ENCODE measurements at regions not wholly inside any gene's neighbourhood (a gene's known extent, or its start where the extent isn't known, plus 50 kb on each side); places are given as distances from the start of the nearest gene placed in this dataset.
A peak's percentile ranks its signal among the peaks of the same experiment; 100 is the strongest.
"Not testable (repeated sequence)": the region's sequence is repeated elsewhere in the genome, so short reads cannot be mapped to it uniquely, and the experiment has no call there.

DNA sequence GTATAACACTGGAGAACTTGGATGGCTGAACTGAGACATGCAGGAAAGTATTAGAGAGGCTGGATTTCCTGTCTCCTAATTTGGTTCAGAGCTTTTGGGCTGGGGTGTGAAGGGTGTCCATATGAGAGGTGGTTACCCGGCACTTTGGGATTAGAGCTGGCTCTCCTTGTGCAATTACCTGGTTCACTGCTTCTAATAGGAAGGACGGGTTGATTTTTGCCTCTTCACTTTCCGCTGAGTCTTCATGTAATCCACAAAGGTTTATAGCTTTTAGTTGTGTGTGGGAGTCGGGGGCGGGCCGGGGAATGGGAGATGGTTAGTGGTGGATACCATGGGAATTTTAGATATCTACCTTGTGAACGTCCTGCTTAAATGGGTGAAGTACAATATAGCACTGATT, 151.5 kb downstream of the BTBD3 start:
- DNase-seq (ENCODE audit: low spot score): no peak

DNA sequence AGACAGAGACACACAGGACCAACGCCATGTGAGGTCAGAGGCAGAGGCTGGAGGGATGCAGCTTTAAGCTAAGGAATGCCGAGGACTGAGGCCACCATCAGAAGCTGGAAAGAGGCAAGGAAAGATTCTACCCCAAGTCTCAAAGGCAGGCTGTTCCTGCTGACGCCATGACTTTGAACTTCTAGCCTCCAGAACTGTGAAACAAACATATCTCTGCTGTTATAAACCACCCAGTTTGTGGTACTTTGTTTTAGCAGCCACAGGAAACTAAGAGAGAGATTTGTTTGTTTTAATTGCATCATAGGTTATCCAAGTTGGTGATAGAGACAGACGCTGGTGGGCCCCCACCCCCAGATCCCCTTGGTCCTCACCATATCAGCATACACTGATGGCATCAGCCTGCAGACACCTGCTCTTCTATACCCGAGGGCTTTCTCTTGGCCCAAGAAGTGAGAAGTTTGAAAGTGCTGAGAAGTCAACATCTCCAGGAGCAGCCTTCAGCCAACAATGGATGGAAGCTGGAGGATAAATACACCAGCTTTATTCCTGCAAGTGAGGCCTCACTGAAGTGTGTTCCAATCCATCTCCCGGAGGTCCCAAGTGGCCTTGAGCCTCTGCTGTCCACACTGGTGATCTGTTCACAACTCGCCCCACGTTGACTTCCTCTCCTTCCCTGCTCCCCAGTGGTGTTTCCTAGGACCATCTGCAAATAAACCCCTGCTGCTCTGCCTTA, 154.7 kb downstream of the BTBD3 start:
- DNase-seq (ENCODE audit: low spot score): no peak

DNA sequence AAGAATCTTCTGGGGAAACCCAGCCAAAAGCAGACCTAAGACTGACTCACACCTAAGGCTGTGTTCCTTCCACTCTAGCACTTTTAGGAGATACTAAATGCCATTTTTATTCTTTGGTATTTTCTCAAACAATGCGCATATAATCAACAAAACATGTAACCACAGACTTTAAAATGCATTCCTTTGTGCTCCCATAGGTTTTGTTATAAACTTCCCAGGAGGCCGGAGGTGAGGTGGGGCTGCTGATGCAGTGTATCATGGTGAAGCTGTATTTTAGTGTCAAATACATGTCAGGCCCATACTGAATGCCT, 155.2 kb downstream of the BTBD3 start:
- no peak for DNase-seq (ENCODE audit: low spot score)

DNA sequence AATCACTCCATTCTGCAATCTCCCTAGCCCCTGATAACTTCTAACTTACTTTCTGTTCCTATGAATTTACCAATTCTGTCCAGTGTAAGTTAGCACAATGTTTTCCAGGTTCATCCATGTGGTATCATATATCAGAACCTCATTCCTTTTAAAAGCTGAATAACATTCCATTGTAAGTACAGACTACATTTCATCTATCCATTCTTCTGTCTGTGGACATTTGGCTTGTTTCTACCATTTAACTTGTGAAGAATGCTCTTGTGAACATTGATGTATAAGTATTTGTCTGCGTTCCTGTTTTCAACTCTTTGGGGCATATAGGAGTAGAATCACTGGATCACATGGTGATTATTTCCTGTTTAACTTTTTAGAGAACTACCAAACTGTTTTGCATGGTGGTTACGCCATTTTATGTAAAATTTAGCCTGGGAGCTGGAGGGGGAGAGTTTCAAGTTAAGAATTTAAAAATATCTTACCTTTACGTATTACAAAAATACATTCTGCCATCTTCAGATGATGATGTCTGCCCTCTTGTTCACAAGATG, 156.5 kb downstream of the BTBD3 start:
- DNase-seq (ENCODE audit: low spot score): no peak

DNA sequence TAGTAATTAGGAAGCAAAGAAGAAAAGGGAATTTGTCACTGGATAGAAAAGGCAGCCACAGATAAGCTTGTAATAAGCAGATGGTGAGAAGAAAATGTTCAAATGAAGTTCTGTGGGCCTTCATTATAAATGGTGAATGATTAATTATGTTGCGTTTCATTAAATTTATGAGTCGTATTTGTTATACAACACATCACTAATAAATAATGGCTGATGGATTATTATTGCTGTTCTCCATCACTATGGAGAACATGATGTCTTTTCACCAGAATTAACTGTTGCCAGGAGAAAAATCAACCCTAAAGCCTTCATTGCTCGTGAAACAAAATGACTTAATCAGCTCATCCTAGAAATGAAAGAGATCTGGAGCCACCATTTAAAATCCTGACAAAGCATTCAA, 158.5 kb downstream of the BTBD3 start:
- no peak for DNase-seq (ENCODE audit: low spot score)

DNA sequence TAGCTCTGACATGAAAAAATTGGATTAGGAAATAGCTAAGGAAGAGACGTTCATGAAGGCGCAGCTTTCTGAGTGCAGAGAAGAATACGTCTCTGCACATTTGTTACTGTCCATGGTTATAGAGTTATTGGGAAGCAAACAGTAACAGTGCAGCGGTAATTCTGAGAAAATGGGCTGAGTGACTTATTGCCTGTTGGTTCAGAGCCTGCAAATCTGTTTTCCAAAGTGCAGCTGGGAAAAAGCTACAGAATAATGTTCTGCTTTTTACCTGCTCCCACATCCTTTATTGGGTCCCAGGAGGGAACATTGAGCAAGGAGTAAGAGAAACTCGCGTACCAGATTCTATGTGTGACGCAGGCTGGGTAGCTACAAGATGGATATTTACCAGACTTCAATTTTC, 160.2 kb downstream of the BTBD3 start:
- no peak for DNase-seq (ENCODE audit: low spot score)

DNA sequence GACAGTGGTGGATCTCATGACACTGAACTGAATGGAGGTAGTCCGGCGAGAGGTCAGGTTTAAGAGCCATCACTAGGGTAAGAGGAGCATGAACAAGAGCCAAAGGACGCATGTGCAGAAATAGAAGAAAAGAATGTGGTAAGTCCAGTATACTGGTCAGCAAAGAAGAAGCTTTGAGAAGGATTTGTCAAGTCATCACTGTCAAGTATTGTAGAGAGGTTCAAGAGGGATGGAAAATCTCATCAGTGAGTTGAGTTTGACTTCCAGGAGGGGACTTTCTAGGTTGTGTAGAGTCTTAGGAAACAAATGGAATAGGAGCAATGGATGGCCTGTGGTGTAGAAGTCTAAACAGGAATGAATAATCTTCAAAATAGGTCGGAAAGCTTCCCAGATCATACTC, 161.8 kb downstream of the BTBD3 start:
- DNase-seq (ENCODE audit: low spot score): no peak

DNA sequence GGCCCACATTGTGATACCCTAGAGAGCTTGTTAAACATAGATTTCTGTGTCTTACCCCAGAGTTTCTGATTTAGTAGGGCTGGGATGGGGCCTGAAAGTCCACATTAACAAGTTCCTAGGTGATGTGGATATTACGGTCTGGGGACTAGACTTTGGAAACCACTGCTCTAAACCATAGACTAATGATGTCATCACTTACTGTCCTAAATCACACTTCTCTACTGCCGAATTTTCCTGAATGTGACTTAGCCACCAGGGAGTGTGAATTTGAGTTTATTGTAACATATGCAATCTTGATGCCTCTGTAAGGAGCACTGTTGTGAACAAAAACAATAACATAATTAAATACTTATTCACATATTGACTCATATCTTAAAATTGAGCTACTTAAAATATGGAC, 165.6 kb downstream of the BTBD3 start:
- DNase-seq (ENCODE audit: low spot score): no peak

DNA sequence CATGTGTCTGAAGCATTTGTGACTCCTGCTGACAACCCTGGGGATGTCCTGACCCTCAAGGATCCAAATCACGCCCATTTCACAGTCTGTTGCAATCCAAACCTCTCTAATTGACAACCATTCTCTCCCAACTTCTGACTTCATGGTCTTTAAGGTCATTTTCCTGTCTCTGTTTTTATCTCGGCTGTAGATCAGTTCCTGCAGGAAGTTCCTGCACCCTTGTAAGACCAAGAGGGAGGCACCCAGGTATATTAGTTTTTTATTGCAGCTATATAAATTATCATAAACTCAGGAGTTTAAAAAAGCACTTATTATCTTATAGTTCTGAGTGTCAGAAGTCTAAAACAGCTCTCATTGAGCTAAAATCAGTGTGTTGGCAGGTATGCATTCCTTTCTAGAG, 166.8 kb downstream of the BTBD3 start:
- no peak for DNase-seq (ENCODE audit: low spot score)

DNA sequence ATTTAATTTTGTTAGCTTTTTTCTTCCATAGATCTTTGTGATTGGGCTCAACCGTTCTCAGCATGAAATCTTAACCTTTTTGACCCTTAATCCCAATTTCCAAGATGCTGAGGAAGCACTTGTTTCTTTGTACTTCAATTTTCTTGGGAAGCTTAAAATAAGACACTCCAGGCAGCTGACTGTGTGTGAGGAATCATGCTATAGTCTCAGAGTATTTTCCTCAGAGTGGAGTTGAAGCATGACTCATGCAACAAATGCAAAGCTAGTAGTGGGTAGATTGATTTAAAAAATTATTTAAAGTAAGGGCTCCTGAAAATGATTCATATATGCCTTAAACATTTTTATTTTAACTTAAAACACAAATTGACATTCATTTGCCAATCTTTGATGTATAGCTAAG, 168.7 kb downstream of the BTBD3 start:
- DNase-seq (ENCODE audit: low spot score): no peak

DNA sequence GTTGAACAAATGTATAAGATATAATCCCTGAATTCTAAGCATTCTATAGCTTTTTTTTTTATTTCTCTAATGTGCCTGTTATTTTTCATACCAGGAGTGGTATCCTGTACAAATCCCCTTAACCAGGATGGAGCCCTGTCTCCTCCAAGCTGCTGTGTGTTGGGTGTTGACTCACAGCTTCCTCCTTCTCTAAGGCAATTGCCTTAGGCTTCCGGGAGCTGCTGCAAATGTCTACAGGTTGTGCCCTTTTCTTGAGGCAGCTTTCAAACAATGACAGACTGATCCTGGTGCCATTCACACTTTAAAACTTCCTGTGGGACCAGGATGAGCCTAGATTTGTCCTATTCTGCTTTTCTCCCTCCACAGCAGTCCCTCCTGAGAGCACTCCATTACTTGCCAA, 173.2 kb downstream of the BTBD3 start:
- DNase-seq (ENCODE audit: low spot score): no peak

DNA sequence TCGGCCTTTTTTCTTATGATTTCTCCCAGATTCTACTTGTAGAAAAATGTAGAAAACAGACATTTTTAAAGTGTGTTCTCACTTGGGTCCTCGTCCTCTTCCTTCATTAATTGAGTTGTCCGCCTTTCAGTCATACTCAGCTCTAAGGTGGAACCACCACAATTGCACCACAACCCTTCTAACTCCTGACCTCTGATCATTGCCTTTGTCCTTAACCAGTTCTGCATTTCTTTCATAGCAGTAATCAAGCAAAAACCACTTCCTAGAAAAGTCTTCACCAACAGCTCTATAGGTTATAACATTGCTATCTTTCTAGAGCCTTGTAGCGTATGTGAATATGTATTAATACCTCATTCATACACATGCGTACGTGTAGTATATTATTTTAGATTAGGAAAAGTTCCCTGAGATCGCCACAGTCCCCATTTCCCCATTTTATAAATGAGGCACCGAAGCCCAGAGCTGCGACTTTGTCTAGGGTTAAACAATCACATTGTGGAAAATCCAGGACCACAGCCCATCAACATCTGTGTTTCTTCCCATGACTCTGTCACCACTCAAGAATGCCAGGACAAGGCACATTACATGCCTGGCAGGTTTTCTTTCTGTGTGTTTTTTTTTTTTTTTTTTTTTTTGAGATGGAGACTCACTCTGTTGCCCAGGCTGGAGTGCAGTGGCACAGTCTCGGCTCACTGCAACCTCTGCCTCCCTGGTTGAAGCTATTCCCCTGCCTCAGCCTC, 175.5 kb downstream of the BTBD3 start:
- DNase-seq (ENCODE audit: low spot score): no peak

DNA sequence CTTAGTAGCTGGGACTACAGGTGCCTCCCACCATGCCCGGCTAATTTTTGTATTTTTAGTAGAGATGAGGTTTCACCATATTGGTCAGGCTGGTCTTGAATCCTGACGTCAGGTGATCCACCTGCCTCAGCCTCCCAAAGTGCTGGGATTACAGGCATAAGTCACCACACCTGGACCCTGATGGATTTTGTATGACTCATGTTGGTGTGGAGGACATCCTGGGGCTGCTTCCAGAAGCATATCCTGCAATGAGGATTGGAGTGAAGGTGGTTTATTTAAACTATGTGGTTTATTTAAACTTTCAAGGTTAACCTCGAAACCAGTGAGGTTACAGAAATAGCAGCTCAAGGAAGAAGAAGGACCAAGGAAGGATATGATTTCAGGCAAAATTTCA, 176.1 kb downstream of the BTBD3 start:
- DNase-seq (ENCODE audit: low spot score): not testable (repeated sequence)

DNA sequence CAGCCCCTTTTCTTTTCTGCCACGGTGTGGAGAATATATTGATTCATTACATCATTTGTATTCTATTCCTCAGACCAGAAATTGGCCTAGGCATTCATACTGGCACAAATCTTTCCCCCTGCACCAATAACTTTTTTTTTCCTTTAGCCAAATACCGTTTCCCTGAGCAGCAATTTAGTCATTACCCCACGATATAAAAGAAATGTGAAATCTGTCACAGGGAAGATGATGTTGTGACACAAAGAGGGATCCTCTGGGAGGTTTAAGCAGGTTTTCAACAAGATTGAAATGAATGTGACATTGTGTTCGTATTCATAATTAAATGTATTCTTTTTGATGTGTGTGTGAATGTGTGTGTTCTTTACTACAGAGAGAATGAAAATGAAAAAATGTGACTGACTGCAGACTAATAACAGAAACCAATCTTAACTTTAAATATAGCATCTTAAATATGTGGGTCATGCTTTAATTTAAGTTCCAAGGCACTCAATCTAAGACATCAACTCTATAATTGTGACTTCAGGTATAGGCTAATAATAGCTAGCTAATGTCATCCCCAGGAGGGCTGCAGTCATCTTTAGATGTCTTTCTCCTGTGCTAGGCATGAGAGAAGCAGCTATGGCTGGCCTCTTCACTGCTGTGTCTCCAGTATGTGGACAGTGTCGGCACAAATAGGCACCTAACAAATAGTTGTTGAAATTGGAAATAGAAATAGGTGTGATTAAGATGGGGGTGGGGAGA, 177.7 kb downstream of the BTBD3 start:
- no peak for DNase-seq (ENCODE audit: low spot score)

DNA sequence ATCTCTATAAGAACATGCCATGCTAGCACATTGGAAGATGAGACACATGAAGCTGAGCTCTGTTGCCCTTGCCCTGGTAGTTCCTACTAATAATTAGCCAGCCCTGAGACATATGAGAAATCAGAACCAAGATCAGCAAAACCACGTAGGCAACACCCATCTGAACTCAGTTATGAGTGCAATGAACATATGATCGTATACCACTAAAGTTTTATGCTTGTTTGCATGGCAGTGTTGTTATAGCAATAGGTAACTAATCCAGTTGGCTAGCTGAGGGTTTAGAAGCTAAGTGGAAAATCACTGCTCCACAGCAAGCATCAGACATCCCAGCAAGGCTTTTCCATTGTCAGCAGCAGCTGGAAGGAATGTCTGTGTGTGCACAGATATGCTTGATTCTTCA, 180.7 kb downstream of the BTBD3 start:
- DNase-seq (ENCODE audit: low spot score): peak; percentile 60

DNA sequence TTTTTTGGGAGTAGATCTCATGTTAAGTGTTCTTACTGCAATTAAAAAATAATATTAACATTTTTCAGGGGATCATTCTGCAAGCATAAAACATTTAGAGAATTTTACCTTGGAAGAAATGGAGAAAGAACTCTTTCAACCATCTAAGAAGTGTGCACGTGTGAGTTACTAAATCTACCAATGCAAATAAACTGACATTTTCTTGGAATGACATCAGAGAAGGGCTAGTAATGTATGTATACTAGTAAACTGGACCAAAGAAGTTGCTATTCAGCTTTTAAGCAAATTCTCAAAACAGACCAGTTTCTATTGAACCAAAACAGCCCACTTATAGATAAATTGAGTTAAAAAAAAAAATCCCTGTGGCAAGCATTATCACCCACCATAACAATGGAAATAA, 191.2 kb downstream of the BTBD3 start:
- no peak for DNase-seq (ENCODE audit: low spot score)

DNA sequence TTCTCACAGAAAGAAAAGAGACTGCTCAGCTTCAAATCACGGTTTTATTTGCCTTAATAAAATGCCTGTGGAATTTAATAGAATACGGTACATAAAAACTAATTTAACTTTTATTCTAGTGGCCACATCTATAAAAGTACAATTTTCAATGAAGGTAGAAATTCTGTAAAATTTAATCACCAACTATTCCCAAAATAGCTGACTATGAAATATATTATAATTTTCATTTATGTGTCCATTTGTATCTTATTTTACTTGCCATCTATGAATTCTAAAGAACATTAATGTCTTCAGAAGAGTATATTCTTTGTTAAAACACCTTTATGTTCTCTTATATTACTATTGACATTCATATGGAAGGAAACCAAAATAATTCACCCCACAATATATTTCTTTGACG, 192.6 kb downstream of the BTBD3 start:
- DNase-seq (ENCODE audit: low spot score): no peak

DNA sequence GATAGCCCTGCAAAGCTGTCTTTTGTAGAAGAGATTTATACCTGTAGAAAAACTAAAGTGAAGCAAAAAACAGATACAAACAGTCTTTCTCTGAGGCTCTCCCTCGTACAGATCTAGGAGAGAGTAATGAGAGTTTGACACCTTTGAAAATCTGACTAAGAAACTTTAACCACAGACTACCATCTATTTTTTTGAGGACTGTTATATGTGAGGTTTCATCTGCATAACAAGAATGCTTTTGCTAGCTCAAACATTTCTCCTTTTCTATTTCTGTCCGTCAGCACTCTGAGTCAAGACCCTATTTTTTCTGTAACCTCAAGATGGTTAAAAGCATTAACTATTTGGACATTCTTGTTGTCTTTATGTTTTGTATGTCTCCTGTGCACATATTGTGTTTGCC, 193.0 kb downstream of the BTBD3 start:
- DNase-seq (ENCODE audit: low spot score): no peak

DNA sequence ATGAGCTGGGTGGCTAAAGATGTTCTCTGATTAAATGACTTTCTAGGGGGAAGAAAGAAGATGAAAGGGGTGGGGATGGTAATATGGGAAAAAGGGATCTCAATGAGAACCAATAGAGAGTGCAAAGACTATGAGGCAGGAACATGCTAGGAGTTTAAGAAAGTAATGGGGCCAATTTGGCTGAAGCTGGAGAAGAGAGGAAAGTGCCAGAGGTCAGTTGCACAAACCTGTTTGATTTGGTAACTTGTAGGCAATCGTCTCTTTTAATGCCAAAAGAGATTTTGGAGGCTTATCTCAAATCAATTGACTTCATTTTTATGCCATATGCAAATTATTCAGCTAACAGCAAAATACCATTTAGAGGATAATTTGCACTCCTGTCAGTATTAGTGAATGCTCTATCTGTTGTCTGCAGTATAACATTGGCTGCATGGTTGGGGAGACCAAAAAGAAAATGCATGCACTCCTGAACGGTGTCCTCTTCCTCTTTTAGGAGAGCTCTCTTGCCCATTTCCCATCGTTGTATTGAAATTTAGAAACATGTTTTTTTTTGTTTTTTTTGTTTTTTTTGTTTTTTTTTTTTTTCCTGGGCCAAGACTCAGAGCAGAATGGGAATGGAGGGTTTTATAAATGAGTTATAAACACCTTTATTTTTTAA, 193.9 kb downstream of the BTBD3 start:
- no peak for DNase-seq (ENCODE audit: low spot score)

DNA sequence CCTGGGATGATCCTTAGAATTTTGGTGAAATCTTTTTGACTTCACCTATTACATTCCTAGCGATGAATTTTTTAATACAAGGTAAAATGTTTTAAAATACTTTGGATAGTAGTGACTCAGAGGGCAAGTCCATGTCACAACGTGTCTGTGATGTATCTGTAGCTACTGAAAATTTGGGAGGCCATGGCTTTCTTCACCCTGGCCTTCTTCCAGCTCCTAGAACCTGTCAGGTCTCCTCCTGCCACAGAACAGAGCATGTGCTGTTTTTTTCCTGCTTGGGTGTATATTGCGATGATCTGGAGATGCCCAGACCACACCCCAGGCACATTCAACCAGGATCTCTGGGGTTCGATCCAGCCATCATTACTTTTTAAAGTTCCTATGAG, 194.4 kb downstream of the BTBD3 start:
- DNase-seq (ENCODE audit: low spot score): no peak

DNA sequence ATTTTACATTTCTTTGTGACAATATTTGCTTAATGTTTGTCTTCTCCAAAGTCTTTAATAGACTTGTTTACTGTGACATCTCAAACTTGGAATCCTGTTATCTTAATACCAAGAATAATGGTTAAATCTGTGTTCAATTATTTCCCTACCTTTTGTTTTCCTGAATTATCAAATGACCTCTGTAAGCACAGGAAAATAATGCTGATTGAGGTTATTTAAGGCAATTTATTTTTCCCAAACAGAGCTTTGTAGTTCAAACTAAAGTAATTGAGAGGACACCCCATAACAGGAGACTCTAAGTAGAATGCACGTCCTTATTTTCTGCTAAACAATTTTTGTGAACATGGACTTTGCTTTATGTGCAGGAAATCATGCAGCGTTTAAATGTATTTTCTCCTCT, 195.0 kb downstream of the BTBD3 start:
- DNase-seq (ENCODE audit: low spot score): no peak

DNA sequence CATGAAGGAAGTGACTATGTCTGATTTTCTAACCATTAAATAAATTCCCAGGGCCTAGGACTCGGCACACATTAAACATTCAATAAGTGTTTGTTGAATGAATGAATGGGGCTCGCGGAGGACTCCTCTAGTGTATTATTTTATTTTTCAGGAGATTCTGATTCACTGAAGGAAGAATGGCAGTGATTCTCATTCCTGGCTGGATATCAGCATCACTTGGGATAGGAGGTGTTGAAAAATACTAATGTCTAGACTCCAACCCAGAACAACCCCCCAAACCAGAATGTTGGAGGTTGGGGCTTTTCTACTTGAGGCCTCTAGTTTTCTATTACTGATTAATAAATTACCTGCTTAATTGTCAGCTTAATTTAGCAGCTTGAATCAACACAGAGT, 195.4 kb downstream of the BTBD3 start:
- no peak for DNase-seq (ENCODE audit: low spot score)

Measured in HT-29 (cell line).